Gastrocnemius medialis (tissue), 4 donors: ENCODE measurements at regions not wholly inside any gene's neighbourhood (a gene's known extent, or its start where the extent isn't known, plus 50 kb on each side); places are given as distances from the start of the nearest gene placed in this dataset.

ENCODE experiments used
- ATAC-seq, 2 donors: fragments of 150-250 bp; one replicate each; pipeline ENCODE4 v1.9.1; 2016
- DNase-seq, 2 donors: peaks; one replicate each; pipeline ENCODE4 v3.0.0-alpha.2; 2019
- H3K27ac ChIP-seq, 4 donors: fragments of 200-600 bp; sonication (generic); 1 replicate in 1 of 4; 2 replicates in 3 of 4; pipeline ENCODE4 v1.5.1; 2016 to 2018; ENCODE audit warnings: mild to moderate bottlenecking in 2 of 4, moderate library complexity in 1 of 4
- H3K27me3 ChIP-seq, 3 donors: fragments of 200-600 bp; sonication (generic) in 2 of 3; 1 replicate in 1 of 3; 2 replicates in 2 of 3; pipeline versions ENCODE4 v1.5.1 to v1.6.0; 2016 to 2019; ENCODE audit warnings: mild to moderate bottlenecking in 1 of 3, moderate library complexity in 1 of 3
- H3K36me3 ChIP-seq, 2 donors: fragments of 200-600 bp; sonication (generic) in 1 of 2; one replicate each; pipeline ENCODE4 v1.5.1; 2017 to 2018
- H3K4me1 ChIP-seq, 2 donors: fragments of 200-600 bp; sonication (generic) in 1 of 2; one replicate each; pipeline ENCODE4 v1.5.1; 2016 to 2017; ENCODE audit warnings: mild to moderate bottlenecking in 2 of 2
- H3K4me3 ChIP-seq, 4 donors: fragments of 200-600 bp; sonication (generic) in 3 of 4; 1 replicate in 1 of 4; 2 replicates in 3 of 4; pipeline ENCODE4 v1.5.1; 2016 to 2019; ENCODE audit warnings: mild to moderate bottlenecking in 2 of 4
- H3K9me3 ChIP-seq, 3 donors: fragments of 200-600 bp; sonication (generic) in 2 of 3; 1 replicate in 1 of 3; 2 replicates in 2 of 3; pipeline ENCODE4 v1.5.1; 2016 to 2019
- POLR2A ChIP-seq, 2 donors: fragments of 450-650 bp; IDR thresholded peaks; one replicate each; pipeline ENCODE4 v1.6.1; 2017; ENCODE audit warnings: antibody characterized with exemption in 2 of 2, mild to moderate bottlenecking in 2 of 2, moderate library complexity in 2 of 2
- in situ Hi-C, 4 donors: fragments of 200-750 bp; cut with MboI; loops; one replicate each; pipeline versions ENCODE4 v1.15.0 to v1.8.0; 2017; ENCODE audit warnings: low sequenced_read_pairs in 4 of 4
- intact Hi-C: fragments of 100-400 bp; cut with DNase I; formaldehyde crosslinking; loops from one replicate; pipeline ENCODE4 v1.15.1; 2023; ENCODE audit warnings: low total_unique reads
- TF ChIP-seq, protein P1 (sequence below), 5 experiments: fragments of 450-650 bp in 3 of 5; fragments of 200-600 bp in 2 of 5; sonication (generic) in 2 of 5; IDR thresholded peaks in 4 of 5; conservative IDR thresholded peaks in 1 of 5; 1 replicate in 4 of 5; 2 replicates in 1 of 5; pipeline ENCODE4 v1.5.1; 2016 to 2019; ENCODE audit warnings: antibody characterized with exemption in 5 of 5, mild to moderate bottlenecking in 3 of 5, moderate library complexity in 3 of 5

DNA sequence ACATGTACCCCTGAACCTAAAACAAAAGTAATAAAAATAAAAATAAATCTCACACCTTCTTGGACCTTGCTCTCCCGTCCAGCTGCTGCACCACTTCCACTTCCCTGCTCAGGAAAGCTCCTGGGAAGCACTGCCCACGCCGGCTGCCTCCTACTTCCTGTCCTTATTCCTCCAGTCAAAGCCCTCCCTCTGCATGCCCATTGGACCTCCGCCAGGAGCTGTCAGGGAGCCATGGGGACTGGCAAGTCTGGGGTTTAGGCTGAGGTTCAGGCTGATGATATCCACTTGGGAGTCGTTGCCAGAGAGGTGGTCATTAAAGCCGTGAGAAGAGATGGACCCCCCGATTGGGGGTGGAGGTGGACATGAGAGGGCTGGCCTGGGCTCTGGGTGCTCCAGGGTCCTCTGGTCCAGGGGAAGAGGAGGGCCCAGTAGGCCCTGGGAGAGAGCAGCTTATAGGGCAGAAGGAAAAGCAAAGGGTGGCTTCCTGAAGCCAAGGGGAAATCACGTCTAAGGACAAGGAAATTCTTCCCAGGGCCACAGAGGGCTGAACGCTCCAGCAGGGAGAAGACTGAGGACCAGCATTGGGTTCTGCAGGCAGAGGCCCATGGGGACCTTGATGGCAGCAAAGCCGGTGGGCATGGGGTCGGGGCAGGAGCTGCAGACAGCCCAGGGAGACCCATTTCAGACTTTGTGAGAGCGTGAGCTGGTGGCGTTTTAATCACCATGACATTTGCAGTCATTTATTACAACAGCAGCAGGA, 78.7 kb downstream of the FZD10 start:
- intact Hi-C loops: no loop called here
- Histone ChIP-seq H3K36me3 (no peaks in the 10 kb centered on the region), H3K4me3 (no peak overlapping the region), H3K9me3 (no peaks in the 10 kb centered on the region), H3K27me3 (no peaks in the 10 kb centered on the region), H3K4me1 (no peaks in the 10 kb centered on the region), H3K27ac (no peak overlapping the region)
- in situ Hi-C loops: no loop called here
- TF ChIP-seq POLR2A (IDR thresholded peaks at IDR 0.05): no peak
- TF ChIP-seq, protein P1, sequence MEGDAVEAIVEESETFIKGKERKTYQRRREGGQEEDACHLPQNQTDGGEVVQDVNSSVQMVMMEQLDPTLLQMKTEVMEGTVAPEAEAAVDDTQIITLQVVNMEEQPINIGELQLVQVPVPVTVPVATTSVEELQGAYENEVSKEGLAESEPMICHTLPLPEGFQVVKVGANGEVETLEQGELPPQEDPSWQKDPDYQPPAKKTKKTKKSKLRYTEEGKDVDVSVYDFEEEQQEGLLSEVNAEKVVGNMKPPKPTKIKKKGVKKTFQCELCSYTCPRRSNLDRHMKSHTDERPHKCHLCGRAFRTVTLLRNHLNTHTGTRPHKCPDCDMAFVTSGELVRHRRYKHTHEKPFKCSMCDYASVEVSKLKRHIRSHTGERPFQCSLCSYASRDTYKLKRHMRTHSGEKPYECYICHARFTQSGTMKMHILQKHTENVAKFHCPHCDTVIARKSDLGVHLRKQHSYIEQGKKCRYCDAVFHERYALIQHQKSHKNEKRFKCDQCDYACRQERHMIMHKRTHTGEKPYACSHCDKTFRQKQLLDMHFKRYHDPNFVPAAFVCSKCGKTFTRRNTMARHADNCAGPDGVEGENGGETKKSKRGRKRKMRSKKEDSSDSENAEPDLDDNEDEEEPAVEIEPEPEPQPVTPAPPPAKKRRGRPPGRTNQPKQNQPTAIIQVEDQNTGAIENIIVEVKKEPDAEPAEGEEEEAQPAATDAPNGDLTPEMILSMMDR (IDR thresholded peaks at IDR 0.05 in 4 of 5, conservative IDR thresholded peaks at IDR 0.05 in 1 of 5): no peak
- ATAC-seq (no peak), DNase-seq (no peak)

GRCh38 chr12:130242506-130242905, 80.2 kb downstream of the FZD10 start:
- Histone ChIP-seq H3K27ac (no peak overlapping the region), H3K36me3 (no peaks in the 10 kb centered on the region), H3K4me3 (no peak overlapping the region), H3K27me3 (no peaks in the 10 kb centered on the region), H3K4me1 (no peaks in the 10 kb centered on the region), H3K9me3 (no peaks in the 10 kb centered on the region)
- ATAC-seq (no peak), DNase-seq (no peak)
- intact Hi-C loops (no loop called here), in situ Hi-C loops (no loop called here)
- TF ChIP-seq, protein P1 (IDR thresholded peaks at IDR 0.05 in 4 of 5, conservative IDR thresholded peaks at IDR 0.05 in 1 of 5): no peak
- no peak for TF ChIP-seq POLR2A (IDR thresholded peaks at IDR 0.05)

GRCh38 chr12:130245251-130245650, 83.0 kb downstream of the FZD10 start:
- no peak overlapping the region for H3K27ac ChIP-seq
- no peaks in the 10 kb centered on the region for H3K27me3 ChIP-seq
- no peaks in the 10 kb centered on the region for H3K9me3 ChIP-seq
- no peak overlapping the region for H3K4me3 ChIP-seq
- TF ChIP-seq POLR2A (IDR thresholded peaks at IDR 0.05): no peak
- TF ChIP-seq, protein P1 (IDR thresholded peaks at IDR 0.05 in 4 of 5, conservative IDR thresholded peaks at IDR 0.05 in 1 of 5): no peak
- H3K36me3 ChIP-seq: no peaks in the 10 kb centered on the region
- ATAC-seq: no peak
- H3K4me1 ChIP-seq: no peaks in the 10 kb centered on the region
- in situ Hi-C loops (no loop called here), intact Hi-C loops (no loop called here)
- no peak for DNase-seq

GRCh38 chr12:130246560-130246959, 84.3 kb downstream of the FZD10 start:
- in situ Hi-C loops (no loop called here), intact Hi-C loops (no loop called here)
- H3K4me3 ChIP-seq: no peak overlapping the region

More at GRCh38 chr12:130246560-130246959, 84.3 kb downstream of the FZD10 start:
- ATAC-seq (no peak), DNase-seq (no peak)
- Histone ChIP-seq H3K4me1 (no peaks in the 10 kb centered on the region), H3K36me3 (no peaks in the 10 kb centered on the region), H3K27me3 (no peaks in the 10 kb centered on the region), H3K27ac (no peak overlapping the region), H3K9me3 (no peaks in the 10 kb centered on the region)
- TF ChIP-seq POLR2A (IDR thresholded peaks at IDR 0.05): no peak
- TF ChIP-seq, protein P1 (IDR thresholded peaks at IDR 0.05 in 4 of 5, conservative IDR thresholded peaks at IDR 0.05 in 1 of 5): no peak
